H1 (cell line): ENCODE measurements at regions not wholly inside any gene's neighbourhood (a gene's known extent, or its start where the extent isn't known, plus 50 kb on each side); places are given as distances from the start of the nearest gene placed in this dataset.

Experiments
- CTCF ChIA-PET: fragments of 300-600 bp; sonication (Branson Sonifier 250); formaldehyde crosslinking; loops from one replicate; lab custom pipeline; 2021; ENCODE audit not compliant: partially characterized antibody; lab: Charles Lee
- POLR2A ChIA-PET: fragments of 300-600 bp; sonication (Branson Sonifier 250); formaldehyde crosslinking; loops from one replicate; lab custom pipeline; 2021; ENCODE audit warnings: inconsistent platforms; ENCODE audit not compliant: partially characterized antibody; lab: Charles Lee
- DNase-seq, 2 experiments: peaks; one replicate each; pipeline versions ENCODE4 v3.0.0 to v3.0.0-alpha.2; 2010 to 2022; ENCODE audit warnings: low spot score in 2 of 2, low read depth in 1 of 2, mixed read lengths in 1 of 2
- FAIRE-seq: peaks from 2 replicates; lab custom pipeline; 2011; peaks lifted over from hg19 to GRCh38; lab: Jason Lieb, UNC
- H2AFZ ChIP-seq: 2 replicates; pipeline ENCODE4 v1.8.1; 2012; ENCODE audit warnings: low read length, inconsistent platforms
- H2AK5ac ChIP-seq: 2 replicates; pipeline ENCODE4 v1.6.1; 2013; ENCODE audit warnings: low read depth, low read length
- H2BK120ac ChIP-seq: replicated peaks from 2 replicates; pipeline ENCODE3; 2013; ENCODE audit warnings: low read depth, low read length, inconsistent platforms
- H2BK12ac ChIP-seq: 2 replicates; pipeline ENCODE4 v1.6.1; 2013; ENCODE audit warnings: low read depth, low read length
- H2BK15ac ChIP-seq: 2 replicates; pipeline ENCODE4 v1.6.1; 2013; ENCODE audit warnings: low read length
- H2BK20ac ChIP-seq: 2 replicates; pipeline ENCODE4 v1.6.1; 2013; ENCODE audit warnings: low read length
- H2BK5ac ChIP-seq: 2 replicates; pipeline ENCODE4 v1.6.1; 2013; ENCODE audit warnings: low read depth, low read length
- H3K14ac ChIP-seq: 2 replicates; pipeline ENCODE4 v1.6.1; 2013; ENCODE audit warnings: inconsistent platforms; ENCODE audit not compliant: insufficient read length
- H3K18ac ChIP-seq: 2 replicates; pipeline ENCODE4 v1.6.1; 2013; ENCODE audit warnings: low read length; ENCODE audit errors: extremely low read depth
- H3K23ac ChIP-seq: 2 replicates; pipeline ENCODE4 v1.6.1; 2013; ENCODE audit warnings: inconsistent platforms; ENCODE audit not compliant: insufficient read length
- H3K23me2 ChIP-seq: 2 replicates; pipeline ENCODE4 v1.6.1; 2013; ENCODE audit warnings: low read depth, low read length
- H3K27ac ChIP-seq: 2 replicates; pipeline ENCODE4 v1.6.1; 2011; ENCODE audit warnings: low read depth, low read length, inconsistent platforms
- H3K27me3 ChIP-seq, 4 experiments: replicated peaks in 1 of 4; 1 replicate in 1 of 4; 2 replicates in 3 of 4; pipeline versions ENCODE4 v1.6.1 to v1.8.1; 2011 to 2013; ENCODE audit warnings: low read length in 3 of 4, mild to moderate bottlenecking in 3 of 4, inconsistent platforms in 2 of 4, mixed read lengths in 2 of 4, moderate library complexity in 1 of 4; ENCODE audit not compliant: control insufficient read depth in 3 of 4, insufficient read depth in 3 of 4; ENCODE audit errors: extremely low read depth in 1 of 4
- H3K36me3 ChIP-seq, 4 experiments: 2 replicates each; pipeline versions ENCODE4 v1.6.1 to v1.8.1; 2011 to 2013; ENCODE audit warnings: mild to moderate bottlenecking in 4 of 4, low read length in 3 of 4, moderate library complexity in 2 of 4, control low read depth in 1 of 4, inconsistent platforms in 1 of 4; ENCODE audit not compliant: insufficient read depth in 4 of 4, control insufficient read depth in 2 of 4
- H3K4ac ChIP-seq: replicated peaks from 2 replicates; pipeline ENCODE3; 2013; ENCODE audit warnings: low read length, low read depth, mixed read lengths, inconsistent platforms; ENCODE audit not compliant: insufficient read length
- H3K4me1 ChIP-seq, 4 experiments: replicated peaks in 1 of 4; 1 replicate in 1 of 4; 2 replicates in 3 of 4; pipeline versions ENCODE4 v1.6.1 to v1.8.1; 2011 to 2013; ENCODE audit warnings: low read length in 3 of 4, inconsistent platforms in 2 of 4, mixed read lengths in 1 of 4; ENCODE audit not compliant: insufficient read depth in 4 of 4, control insufficient read depth in 3 of 4
- H3K4me2 ChIP-seq, 2 experiments: 2 replicates each; pipeline versions ENCODE4 v1.6.1 to v1.8.1; 2011 to 2013; ENCODE audit warnings: low read depth in 2 of 2, low read length in 2 of 2, control low read depth in 1 of 2, inconsistent platforms in 1 of 2, mild to moderate bottlenecking in 1 of 2; ENCODE audit not compliant: insufficient read depth in 1 of 2
- H3K4me3 ChIP-seq, 4 experiments: fragments of 200-600, 300-600 bp in 1 of 4; sonication (generic), shearing (Covaris generic), sonication (Bioruptor Twin) in 1 of 4; 2 replicates each; pipeline versions ENCODE4 v1.5.1 to v1.8.1; 2011 to 2016; ENCODE audit warnings: low read length in 4 of 4, low read depth in 3 of 4, control low read depth in 2 of 4, inconsistent platforms in 2 of 4, mild to moderate bottlenecking in 2 of 4, mixed read lengths in 1 of 4, moderate library complexity in 1 of 4; ENCODE audit not compliant: insufficient read depth in 2 of 4; ENCODE audit errors: extremely low read depth in 1 of 4
- H3K56ac ChIP-seq: replicated peaks from 2 replicates; pipeline ENCODE3; 2013; ENCODE audit warnings: low read depth, mild to moderate bottlenecking, mixed read lengths, low read length, inconsistent platforms; ENCODE audit not compliant: insufficient read length
- H3K79me1 ChIP-seq: 2 replicates; pipeline ENCODE4 v1.6.1; 2013; ENCODE audit warnings: low read depth, low read length, control low read depth
- H3K79me2 ChIP-seq, 2 experiments: 2 replicates each; pipeline versions ENCODE4 v1.6.1 to v1.8.1; 2012 to 2013; ENCODE audit warnings: low read length in 2 of 2, mild to moderate bottlenecking in 2 of 2, inconsistent platforms in 1 of 2; ENCODE audit not compliant: insufficient read depth in 2 of 2, control insufficient read depth in 1 of 2
- H3K9ac ChIP-seq, 4 experiments: replicated peaks in 1 of 4; 1 replicate in 1 of 4; 2 replicates in 3 of 4; pipeline versions ENCODE4 v1.6.1 to v1.8.1; 2011 to 2013; ENCODE audit warnings: low read depth in 3 of 4, low read length in 3 of 4, control low read depth in 2 of 4, mild to moderate bottlenecking in 2 of 4, moderate library complexity in 2 of 4, inconsistent platforms in 1 of 4; ENCODE audit errors: extremely low read depth in 1 of 4
- H3K9me3 ChIP-seq, 2 experiments: 2 replicates each; pipeline versions ENCODE4 v1.6.1 to v1.8.1; 2012 to 2013; ENCODE audit warnings: mild to moderate bottlenecking in 2 of 2, moderate library complexity in 2 of 2, control low read depth in 1 of 2, inconsistent platforms in 1 of 2, low read depth in 1 of 2, low read length in 1 of 2, mixed read lengths in 1 of 2; ENCODE audit not compliant: insufficient read depth in 2 of 2
- H4K20me1 ChIP-seq, 2 experiments: replicated peaks in 1 of 2; 2 replicates each; pipeline versions ENCODE3 to v1.8.1; 2011 to 2013; ENCODE audit warnings: inconsistent platforms in 2 of 2, low read length in 2 of 2, mild to moderate bottlenecking in 1 of 2; ENCODE audit not compliant: insufficient read depth in 2 of 2, control insufficient read depth in 1 of 2
- H4K5ac ChIP-seq: 2 replicates; pipeline ENCODE4 v1.6.1; 2013; ENCODE audit warnings: low read length, low read depth, mixed read lengths, inconsistent platforms; ENCODE audit not compliant: insufficient read length
- H4K8ac ChIP-seq: 2 replicates; pipeline ENCODE4 v1.8.0; 2013; ENCODE audit warnings: mild to moderate bottlenecking, moderate library complexity, low read length, inconsistent platforms; ENCODE audit not compliant: insufficient read depth; ENCODE audit errors: extremely low read depth
- H4K91ac ChIP-seq: replicated peaks from 2 replicates; pipeline ENCODE3; 2013; ENCODE audit warnings: low read length, mixed read lengths, inconsistent platforms; ENCODE audit not compliant: insufficient read length
- GTF2F1 ChIP-seq: IDR thresholded peaks from 2 replicates; pipeline ENCODE4 v1.6.1; 2012; ENCODE audit warnings: low read depth, low read length, improper control_type of control experiment, borderline replicate concordance
- POLR2A ChIP-seq, 2 experiments: IDR thresholded peaks; 1 replicate in 1 of 2; 2 replicates in 1 of 2; pipeline ENCODE4 v1.6.1; 2011; ENCODE audit warnings: low read depth in 2 of 2, low read length in 2 of 2, mild to moderate bottlenecking in 2 of 2; ENCODE audit errors: control extremely low read depth in 1 of 2
- POLR2AphosphoS5 ChIP-seq: IDR thresholded peaks from 2 replicates; pipeline ENCODE4 v1.6.1; 2011; ENCODE audit warnings: low read depth, low read length
- RAD21 ChIP-seq, 2 experiments: IDR thresholded peaks in 1 of 2; conservative IDR thresholded peaks in 1 of 2; 2 replicates each; pipeline ENCODE4 v1.6.1; 2011; ENCODE audit warnings: low read depth in 2 of 2, low read length in 2 of 2, improper control_type of control experiment in 1 of 2, inconsistent platforms in 1 of 2, mild to moderate bottlenecking in 1 of 2, moderate library complexity in 1 of 2
- WGBS, 2 experiments: shearing (Covaris generic) in 1 of 2; methylation state at CpG; one replicate each; pipeline versions ENCODE4 v1.1.6 to v1.1.7; 2013 to 2015; ENCODE audit warnings: low lambda C conversion rate in 2 of 2, mixed read lengths in 2 of 2, inconsistent platforms in 1 of 2, low coverage in 1 of 2, missing lambda C conversion rate in 1 of 2; ENCODE audit not compliant: insufficient replicate concordance in 2 of 2, insufficient coverage in 1 of 2, insufficient read length in 1 of 2; ENCODE audit errors: extremely low coverage in 1 of 2, missing lambda C conversion rate in 1 of 2; 5-methylcytosine and 5-hydroxymethylcytosine counted together
- TF ChIP-seq, protein P1 (sequence below): IDR thresholded peaks from 2 replicates; pipeline ENCODE4 v1.6.1; 2012; ENCODE audit warnings: inconsistent platforms
- TF ChIP-seq, protein P2 (sequence below): IDR thresholded peaks from 2 replicates; pipeline ENCODE4 v1.6.1; 2012; ENCODE audit warnings: inconsistent platforms

DNA sequence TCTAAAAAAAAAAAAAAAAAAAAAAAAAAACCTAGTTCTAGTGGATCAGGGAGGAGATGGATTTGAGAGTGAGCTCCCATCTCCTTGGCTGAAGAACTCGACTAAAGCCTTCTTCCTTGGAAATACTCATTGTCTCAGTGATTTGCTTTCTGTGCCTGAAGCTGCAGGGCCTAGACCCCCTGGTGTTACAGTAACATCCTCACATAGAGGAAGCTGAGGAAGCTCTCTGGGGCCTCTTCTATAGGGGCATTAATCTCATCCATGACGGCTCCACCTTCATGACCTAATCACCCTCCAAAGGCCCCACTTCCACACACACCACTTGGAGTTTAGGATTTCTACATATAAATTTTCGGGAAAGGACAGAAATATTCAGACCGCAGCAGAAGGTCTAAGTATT lies 95.9 kb upstream of the ETS2 start:
- Histone ChIP-seq H3K79me2 (no peaks in the 10 kb centered on the region), H3K79me1 (no peaks in the 10 kb centered on the region), H4K91ac (no peak overlapping the region), H4K8ac (no peak overlapping the region), H3K9me3 (no peaks in the 10 kb centered on the region), H3K27me3 (no peaks in the 10 kb centered on the region), H3K14ac (no peak overlapping the region), H3K36me3 (no peaks in the 10 kb centered on the region), H2BK5ac (no peak overlapping the region), H3K18ac (no peak overlapping the region), H3K27ac (no peak overlapping the region), H3K4me2 (no peak overlapping the region), H2AK5ac (no peak overlapping the region), H3K9ac (no peak overlapping the region), H2BK120ac (no peak overlapping the region), H3K23me2 (no peaks in the 10 kb centered on the region), H2BK12ac (no peak overlapping the region), H3K4me1 (no peaks in the 10 kb centered on the region), H2BK15ac (no peak overlapping the region), H2BK20ac (no peak overlapping the region), H3K23ac (no peak overlapping the region), H3K4ac (no peak overlapping the region), H4K20me1 (no peaks in the 10 kb centered on the region), H4K5ac (no peak overlapping the region), H2AFZ (no peak overlapping the region), H3K56ac (no peak overlapping the region), H3K4me3 (no peak overlapping the region)
- ChIA-PET CTCF (interaction anchor here (0.6 to 1.5 kb wide), 5 partner anchors 13 to 479 kb away, joined by 3 to 7 read pairs (median 3); no protein-coding TSS in a partner anchor), POLR2A (no interaction called here)
- 86% methylated on average over 4 of the region's 4 CpGs; no CpG with 5 or more reads in 1 of the 2 experiments for WGBS, 2 experiments
- DNase-seq (no peak), FAIRE-seq (no peak)
- TF ChIP-seq, protein P1, sequence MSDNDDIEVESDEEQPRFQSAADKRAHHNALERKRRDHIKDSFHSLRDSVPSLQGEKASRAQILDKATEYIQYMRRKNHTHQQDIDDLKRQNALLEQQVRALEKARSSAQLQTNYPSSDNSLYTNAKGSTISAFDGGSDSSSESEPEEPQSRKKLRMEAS = no peak
- TF ChIP-seq, protein P2, sequence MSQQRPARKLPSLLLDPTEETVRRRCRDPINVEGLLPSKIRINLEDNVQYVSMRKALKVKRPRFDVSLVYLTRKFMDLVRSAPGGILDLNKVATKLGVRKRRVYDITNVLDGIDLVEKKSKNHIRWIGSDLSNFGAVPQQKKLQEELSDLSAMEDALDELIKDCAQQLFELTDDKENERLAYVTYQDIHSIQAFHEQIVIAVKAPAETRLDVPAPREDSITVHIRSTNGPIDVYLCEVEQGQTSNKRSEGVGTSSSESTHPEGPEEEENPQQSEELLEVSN = no peak
- TF ChIP-seq GTF2F1 (no peak), POLR2AphosphoS5 (no peak), RAD21 (IDR thresholded peaks at IDR 0.05 in 1 of 2, conservative IDR thresholded peaks at IDR 0.05 in 1 of 2; ENCODE audit: low read depth in 2 of 2, low read length in 2 of 2) (no peak), POLR2A (IDR thresholded peaks at IDR 0.05; ENCODE audit: control extremely low read depth in 1 of 2, low read depth in 2 of 2, low read length in 2 of 2) (no peak)
